ENCODE measurements at regions not wholly inside any gene's neighbourhood (a gene's known extent, or its start where the extent isn't known, plus 50 kb on each side); places are given as distances from the start of the nearest gene placed in this dataset.

GRCh38 chr2:120866071-120866470, 130.4 kb downstream of the GLI2 start:
- TF ChIP-seq CTCF (conservative IDR thresholded peaks at IDR 0.05 in 1 of 2, IDR thresholded peaks at IDR 0.05 in 1 of 2; ENCODE audit: extremely low read depth in 1 of 2, insufficient read depth in 1 of 2, low read depth in 1 of 2, low read length in 2 of 2) (no peak), EZH2 (IDR thresholded peaks at IDR 0.05; ENCODE audit: borderline replicate concordance, low read length) (no peak)

Measured in mammary epithelial cell (primary cell).